ENCODE measurements at regions not wholly inside any gene's neighbourhood (a gene's known extent, or its start where the extent isn't known, plus 50 kb on each side); places are given as distances from the start of the nearest gene placed in this dataset.

DNA sequence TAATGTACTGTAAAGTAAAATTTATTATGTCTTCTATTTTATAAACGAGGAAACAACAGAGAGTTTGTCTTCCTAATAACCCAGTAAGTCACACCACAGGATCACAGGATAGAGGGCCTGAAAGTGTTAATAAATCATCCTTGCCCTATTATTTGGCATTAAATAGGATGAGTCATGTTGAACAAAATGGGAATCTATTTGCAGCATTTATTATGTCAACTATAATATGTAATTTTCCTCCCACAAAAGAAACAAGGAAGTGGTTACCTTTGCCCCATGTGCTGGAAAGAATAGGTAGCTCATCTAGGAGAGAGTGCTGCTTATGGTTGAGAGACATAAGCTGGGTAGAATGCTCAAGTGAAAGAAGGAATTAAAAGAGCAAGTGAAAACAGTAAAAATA is 237.6 kb upstream of the NDST3 start:
- Histone ChIP-seq H3K9me3 (ENCODE audit: control insufficient read depth, insufficient read depth, low read length) (no peaks in the 10 kb centered on the region), H3K27me3 (ENCODE audit: control insufficient read depth, insufficient read depth, low read length) (no peaks in the 10 kb centered on the region), H3K27ac (ENCODE audit: low read depth, low read length) (no peak overlapping the region), H3K4me1 (ENCODE audit: control insufficient read depth, insufficient read depth, low read length) (peaks cover 20% of the 10 kb centered on the region), H3K36me3 (ENCODE audit: control insufficient read depth, insufficient read depth, low read length) (no peaks in the 10 kb centered on the region), H3K4me3 (ENCODE audit: low read depth, low read length) (no peak overlapping the region), H3K9ac (ENCODE audit: low read depth, low read length) (no peak overlapping the region)

DNA sequence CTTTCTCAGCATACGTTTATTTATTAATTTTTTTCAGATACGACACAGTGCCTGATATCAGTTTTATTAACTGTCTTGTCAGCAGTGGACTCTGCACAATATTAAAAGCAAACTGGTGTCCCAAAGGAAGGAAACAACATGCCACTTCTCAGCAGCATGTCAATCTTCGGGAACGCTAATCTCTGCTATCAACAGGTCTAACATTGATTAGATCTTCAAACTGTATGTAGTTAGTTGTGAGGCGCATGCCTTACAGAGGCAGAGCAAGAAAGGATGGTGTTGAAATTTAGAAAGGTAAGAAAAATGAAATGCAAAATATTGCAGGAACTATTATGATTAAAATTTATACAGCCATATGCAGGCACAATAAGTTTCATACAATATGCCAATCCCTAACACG is 233.7 kb upstream of the NDST3 start:
- Histone ChIP-seq H3K27me3 (ENCODE audit: control insufficient read depth, insufficient read depth, low read length) (no peaks in the 10 kb centered on the region), H3K9ac (ENCODE audit: low read depth, low read length) (no peak overlapping the region), H3K27ac (ENCODE audit: low read depth, low read length) (no peak overlapping the region), H3K4me3 (ENCODE audit: low read depth, low read length) (no peak overlapping the region), H3K9me3 (ENCODE audit: control insufficient read depth, insufficient read depth, low read length) (no peaks in the 10 kb centered on the region), H3K36me3 (ENCODE audit: control insufficient read depth, insufficient read depth, low read length) (no peaks in the 10 kb centered on the region), H3K4me1 (ENCODE audit: control insufficient read depth, insufficient read depth, low read length) (peaks cover 28% of the 10 kb centered on the region)

DNA sequence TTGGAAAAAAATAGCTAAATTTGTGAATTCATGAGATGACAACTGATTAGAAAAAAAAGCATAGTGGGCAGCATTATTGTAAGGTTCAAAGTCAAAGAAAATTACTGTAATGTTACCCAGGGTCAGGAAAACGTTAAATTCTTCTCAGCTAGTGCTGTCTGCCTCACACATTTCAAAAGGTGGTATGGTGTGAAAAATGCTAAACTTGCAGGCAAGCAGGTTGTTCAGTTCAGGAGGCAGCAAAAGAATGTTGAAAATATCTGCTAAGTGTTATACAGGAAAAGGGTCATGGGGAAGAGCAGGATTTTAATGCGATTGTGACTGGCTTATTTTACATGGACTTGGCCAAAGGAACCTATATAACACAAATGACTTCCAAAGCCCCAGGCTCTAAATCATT is 232.5 kb upstream of the NDST3 start:
- H3K4me3 ChIP-seq (ENCODE audit: low read depth, low read length): no peak overlapping the region
- no peaks in the 10 kb centered on the region for H3K36me3 ChIP-seq (ENCODE audit: control insufficient read depth, insufficient read depth, low read length)
- H3K27me3 ChIP-seq (ENCODE audit: control insufficient read depth, insufficient read depth, low read length): no peaks in the 10 kb centered on the region
- no peak overlapping the region for H3K9ac ChIP-seq (ENCODE audit: low read depth, low read length)
- no peak overlapping the region for H3K27ac ChIP-seq (ENCODE audit: low read depth, low read length)
- H3K4me1 ChIP-seq (ENCODE audit: control insufficient read depth, insufficient read depth, low read length): peaks cover 28% of the 10 kb centered on the region
- no peaks in the 10 kb centered on the region for H3K9me3 ChIP-seq (ENCODE audit: control insufficient read depth, insufficient read depth, low read length)

DNA sequence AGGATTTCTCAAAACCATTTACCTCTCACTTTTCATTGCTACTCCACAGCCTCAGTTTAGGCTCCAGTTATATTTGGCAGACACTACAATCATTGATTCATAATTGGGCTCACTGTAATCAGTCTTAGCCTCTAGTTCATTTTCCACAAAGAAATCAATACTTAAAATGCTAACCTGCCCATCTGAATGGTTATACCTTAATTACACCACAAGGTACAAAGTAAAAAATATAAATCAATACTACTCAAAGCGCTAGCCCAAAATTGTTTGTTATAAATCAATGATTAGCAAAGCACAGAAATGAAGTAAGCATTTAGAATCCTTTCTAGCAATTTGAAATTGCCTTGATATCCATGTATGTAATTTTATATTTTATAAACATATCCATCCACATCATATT is 222.6 kb upstream of the NDST3 start:
- Histone ChIP-seq H3K27ac (ENCODE audit: low read depth, low read length) (no peak overlapping the region), H3K9me3 (ENCODE audit: control insufficient read depth, insufficient read depth, low read length) (no peaks in the 10 kb centered on the region), H3K27me3 (ENCODE audit: control insufficient read depth, insufficient read depth, low read length) (no peaks in the 10 kb centered on the region), H3K36me3 (ENCODE audit: control insufficient read depth, insufficient read depth, low read length) (no peaks in the 10 kb centered on the region), H3K9ac (ENCODE audit: low read depth, low read length) (no peak overlapping the region), H3K4me3 (ENCODE audit: low read depth, low read length) (no peak overlapping the region), H3K4me1 (ENCODE audit: control insufficient read depth, insufficient read depth, low read length) (peaks cover 26% of the 10 kb centered on the region)

DNA sequence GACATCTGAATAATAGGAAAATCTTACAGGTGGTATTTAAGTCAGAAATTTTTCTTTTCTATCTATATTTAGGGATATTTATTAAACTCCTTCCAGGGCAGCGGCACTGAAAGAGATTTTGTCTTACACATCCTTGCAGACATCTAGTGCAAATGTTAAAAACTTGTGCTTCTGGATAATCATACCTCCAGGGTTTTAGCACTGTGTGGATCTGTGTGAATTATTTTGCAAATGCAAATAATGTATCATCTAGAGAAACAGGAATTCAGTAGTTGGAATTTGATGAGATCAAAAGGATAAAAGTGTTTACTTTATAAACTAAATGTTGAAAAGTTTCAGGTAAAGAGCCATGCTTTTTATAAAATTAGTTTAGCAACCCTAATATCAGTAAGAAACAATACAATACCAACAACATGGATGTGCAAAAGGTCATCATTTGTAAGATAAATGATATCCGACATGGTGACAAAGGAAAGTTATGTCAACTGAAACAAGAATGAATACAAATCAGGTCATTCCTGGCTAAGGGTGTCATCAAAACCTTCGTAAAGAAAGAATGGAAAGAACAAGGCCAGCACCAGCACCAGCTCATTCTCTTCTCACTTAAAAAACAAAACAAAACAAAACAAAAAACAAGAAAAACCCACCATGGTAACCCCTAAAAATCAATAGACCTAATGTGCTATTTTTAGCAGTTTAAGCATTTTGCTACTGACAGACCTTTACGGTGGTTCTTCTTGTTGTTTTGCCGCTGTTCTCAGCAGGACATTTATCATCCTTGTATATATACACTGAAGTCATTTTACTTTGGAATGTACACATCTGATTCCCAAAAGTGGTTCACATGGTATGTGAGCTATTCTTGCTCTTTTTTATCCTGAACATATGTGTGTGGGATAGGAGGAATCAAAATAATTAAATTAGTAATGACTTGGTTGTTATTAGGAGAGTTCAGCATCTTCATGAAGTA is 219.7 kb upstream of the NDST3 start:
- no peaks in the 10 kb centered on the region for H3K9me3 ChIP-seq (ENCODE audit: control insufficient read depth, insufficient read depth, low read length)
- H3K36me3 ChIP-seq (ENCODE audit: control insufficient read depth, insufficient read depth, low read length): no peaks in the 10 kb centered on the region
- H3K4me1 ChIP-seq (ENCODE audit: control insufficient read depth, insufficient read depth, low read length): peaks cover 34% of the 10 kb centered on the region
- peak overlapping the region; percentile 3; the same call in 1 of the 2 replicates for H3K4me3 ChIP-seq (ENCODE audit: low read depth, low read length)
- no peak overlapping the region for H3K9ac ChIP-seq (ENCODE audit: low read depth, low read length)
- H3K27ac ChIP-seq (ENCODE audit: low read depth, low read length): no peak overlapping the region
- H3K27me3 ChIP-seq (ENCODE audit: control insufficient read depth, insufficient read depth, low read length): no peaks in the 10 kb centered on the region

DNA sequence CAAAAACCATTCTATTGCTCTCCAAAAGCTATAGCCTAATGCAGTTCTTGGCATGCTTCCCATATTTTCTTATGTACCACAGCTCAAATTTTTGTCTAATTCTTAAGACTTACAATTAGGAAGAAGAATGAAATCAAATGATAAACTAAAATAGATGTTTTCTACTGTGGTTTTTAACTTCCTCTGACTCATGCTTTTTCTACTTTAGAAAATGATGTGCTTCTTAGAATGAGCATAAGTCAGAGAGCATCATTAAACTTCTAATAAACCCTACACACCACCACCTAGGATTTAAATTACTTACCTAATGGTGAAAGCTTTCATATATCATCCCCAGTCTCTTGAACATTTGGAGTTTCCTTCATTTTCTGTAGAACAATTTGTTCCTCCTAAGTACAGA is 217.0 kb upstream of the NDST3 start:
- H3K4me1 ChIP-seq (ENCODE audit: control insufficient read depth, insufficient read depth, low read length): peaks cover 53% of the 10 kb centered on the region
- H3K27me3 ChIP-seq (ENCODE audit: control insufficient read depth, insufficient read depth, low read length): no peaks in the 10 kb centered on the region; the same call in 1 of the 2 replicates
- H3K9ac ChIP-seq (ENCODE audit: low read depth, low read length): no peak overlapping the region
- H3K4me3 ChIP-seq (ENCODE audit: low read depth, low read length): no peak overlapping the region
- H3K36me3 ChIP-seq (ENCODE audit: control insufficient read depth, insufficient read depth, low read length): no peaks in the 10 kb centered on the region
- no peak overlapping the region for H3K27ac ChIP-seq (ENCODE audit: low read depth, low read length)
- no peaks in the 10 kb centered on the region for H3K9me3 ChIP-seq (ENCODE audit: control insufficient read depth, insufficient read depth, low read length)

DNA sequence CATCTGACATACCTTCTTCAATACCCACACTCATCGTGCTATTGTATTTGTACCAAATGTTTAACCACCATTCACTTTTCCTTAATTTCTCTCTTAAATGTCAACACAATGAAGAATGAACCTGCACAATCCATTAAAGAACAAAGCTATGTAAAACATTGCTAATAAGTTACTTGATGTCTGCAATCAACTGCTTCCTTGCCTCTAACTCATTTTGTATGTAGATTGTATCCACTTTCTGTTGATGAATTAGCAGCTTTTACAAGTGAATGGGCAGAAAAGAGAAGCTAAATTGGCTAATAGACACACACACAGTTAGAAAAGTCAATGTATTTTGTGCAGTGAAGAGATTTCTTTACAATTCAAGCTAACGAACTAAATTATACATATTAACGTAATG is 212.5 kb upstream of the NDST3 start:
- Histone ChIP-seq H3K9ac (ENCODE audit: low read depth, low read length) (no peak overlapping the region), H3K36me3 (ENCODE audit: control insufficient read depth, insufficient read depth, low read length) (no peaks in the 10 kb centered on the region), H3K27me3 (ENCODE audit: control insufficient read depth, insufficient read depth, low read length) (no peaks in the 10 kb centered on the region; the same call in 1 of the 2 replicates), H3K9me3 (ENCODE audit: control insufficient read depth, insufficient read depth, low read length) (no peaks in the 10 kb centered on the region), H3K4me3 (ENCODE audit: low read depth, low read length) (no peak overlapping the region), H3K27ac (ENCODE audit: low read depth, low read length) (no peak overlapping the region), H3K4me1 (ENCODE audit: control insufficient read depth, insufficient read depth, low read length) (peaks cover 31% of the 10 kb centered on the region)

DNA sequence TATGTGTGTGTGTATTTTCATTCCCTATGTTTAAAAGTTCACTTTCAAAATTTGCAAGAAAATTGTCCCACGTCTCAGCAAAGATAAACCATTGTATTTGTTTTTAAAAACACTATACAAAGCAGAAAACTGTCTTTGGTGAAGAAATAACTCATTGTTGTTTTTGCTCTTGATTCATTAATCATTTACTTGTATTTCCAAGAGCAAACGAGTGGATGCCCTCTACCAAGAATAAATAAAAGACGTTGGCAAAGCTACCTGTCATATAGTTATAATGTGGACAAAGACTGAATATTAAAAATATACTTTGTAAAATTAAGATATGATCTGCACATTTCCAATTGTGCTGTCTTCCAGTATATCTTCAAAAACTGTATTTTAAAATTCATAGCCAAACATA is 210.9 kb upstream of the NDST3 start:
- Histone ChIP-seq H3K9ac (ENCODE audit: low read depth, low read length) (no peak overlapping the region), H3K27me3 (ENCODE audit: control insufficient read depth, insufficient read depth, low read length) (no peaks in the 10 kb centered on the region; the same call in 1 of the 2 replicates), H3K4me1 (ENCODE audit: control insufficient read depth, insufficient read depth, low read length) (peaks cover 29% of the 10 kb centered on the region), H3K4me3 (ENCODE audit: low read depth, low read length) (no peak overlapping the region), H3K36me3 (ENCODE audit: control insufficient read depth, insufficient read depth, low read length) (no peaks in the 10 kb centered on the region), H3K9me3 (ENCODE audit: control insufficient read depth, insufficient read depth, low read length) (no peaks in the 10 kb centered on the region), H3K27ac (ENCODE audit: low read depth, low read length) (no peak overlapping the region)

DNA sequence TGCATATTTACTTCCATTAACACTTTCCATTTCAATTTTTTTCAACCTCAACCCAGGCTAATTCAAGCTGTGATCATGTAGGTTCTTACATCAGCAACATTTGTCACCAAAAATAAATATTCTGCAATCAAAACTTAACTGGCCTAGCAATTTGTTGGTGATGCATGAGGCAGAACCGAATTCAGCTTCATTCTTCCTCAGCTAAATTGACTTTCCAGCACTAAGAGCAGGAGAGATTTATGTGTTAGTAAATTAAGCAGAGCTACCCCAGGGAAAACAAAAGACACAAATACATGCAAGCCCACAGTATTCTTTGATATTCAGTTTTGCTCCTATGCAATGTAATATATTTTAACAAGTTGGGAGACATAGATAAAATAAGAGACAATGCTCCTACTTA is 208.7 kb upstream of the NDST3 start:
- Histone ChIP-seq H3K4me1 (ENCODE audit: control insufficient read depth, insufficient read depth, low read length) (peaks cover 20% of the 10 kb centered on the region), H3K27me3 (ENCODE audit: control insufficient read depth, insufficient read depth, low read length) (no peaks in the 10 kb centered on the region), H3K27ac (ENCODE audit: low read depth, low read length) (no peak overlapping the region), H3K4me3 (ENCODE audit: low read depth, low read length) (no peak overlapping the region), H3K36me3 (ENCODE audit: control insufficient read depth, insufficient read depth, low read length) (no peaks in the 10 kb centered on the region), H3K9me3 (ENCODE audit: control insufficient read depth, insufficient read depth, low read length) (no peaks in the 10 kb centered on the region), H3K9ac (ENCODE audit: low read depth, low read length) (no peak overlapping the region)

DNA sequence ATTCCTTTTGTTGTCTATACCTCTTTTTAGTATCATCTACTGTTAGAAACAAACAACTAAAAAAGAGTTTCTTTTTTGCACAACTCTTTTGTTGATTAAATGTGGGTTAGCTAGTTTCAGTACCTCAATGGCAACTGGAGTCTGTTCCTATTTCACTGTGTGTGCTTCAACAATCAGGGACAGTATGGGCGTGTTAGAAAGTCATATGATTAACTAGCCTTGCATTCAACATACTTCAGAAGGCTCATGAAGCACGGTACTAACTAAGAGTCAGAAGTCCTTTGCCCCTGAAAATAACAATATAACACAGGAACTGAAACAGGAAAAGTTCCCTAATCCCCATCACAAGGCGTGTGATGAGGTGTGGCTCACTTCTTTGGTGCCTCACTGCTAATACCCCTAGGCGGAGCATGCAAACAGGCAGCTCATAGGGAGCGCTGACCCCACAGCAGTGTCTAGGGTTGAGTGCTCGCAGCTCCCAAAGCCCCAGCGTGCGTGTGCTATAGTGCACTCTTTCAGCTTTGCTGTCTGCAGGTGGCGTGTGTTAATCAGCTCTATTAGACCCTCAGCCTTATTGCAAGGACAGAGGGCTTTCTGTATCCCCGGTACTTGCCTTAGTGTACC is 203.1 kb upstream of the NDST3 start:
- Histone ChIP-seq H3K27me3 (ENCODE audit: control insufficient read depth, insufficient read depth, low read length) (no peaks in the 10 kb centered on the region), H3K4me3 (ENCODE audit: low read depth, low read length) (no peak overlapping the region), H3K4me1 (ENCODE audit: control insufficient read depth, insufficient read depth, low read length) (no peaks in the 10 kb centered on the region; the same call in 1 of the 2 replicates), H3K27ac (ENCODE audit: low read depth, low read length) (no peak overlapping the region), H3K9ac (ENCODE audit: low read depth, low read length) (no peak overlapping the region), H3K9me3 (ENCODE audit: control insufficient read depth, insufficient read depth, low read length) (no peaks in the 10 kb centered on the region), H3K36me3 (ENCODE audit: control insufficient read depth, insufficient read depth, low read length) (no peaks in the 10 kb centered on the region)

DNA sequence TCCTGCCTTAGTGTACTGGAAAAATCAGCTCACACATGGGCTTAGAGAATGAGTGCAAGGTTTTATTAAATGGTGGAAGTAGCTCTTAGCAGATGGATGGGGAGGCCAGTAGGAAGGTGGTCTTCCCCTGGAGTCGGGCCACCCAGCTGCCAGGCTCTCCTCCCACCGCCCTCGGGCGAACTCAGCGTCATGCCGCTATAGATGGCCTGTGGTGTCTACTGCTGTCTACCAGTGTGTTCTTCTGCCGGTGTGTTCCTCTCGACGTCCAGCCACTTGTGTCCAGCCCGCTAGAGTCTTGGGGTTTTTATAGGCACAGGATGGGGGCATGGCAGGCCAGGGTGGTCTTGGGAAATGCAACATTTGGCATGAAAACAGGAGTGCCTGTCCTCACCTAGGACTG is 198.7 kb upstream of the NDST3 start:
- no peaks in the 10 kb centered on the region for H3K27me3 ChIP-seq (ENCODE audit: control insufficient read depth, insufficient read depth, low read length)
- no peak overlapping the region for H3K9ac ChIP-seq (ENCODE audit: low read depth, low read length)
- H3K4me1 ChIP-seq (ENCODE audit: control insufficient read depth, insufficient read depth, low read length): no peaks in the 10 kb centered on the region
- H3K4me3 ChIP-seq (ENCODE audit: low read depth, low read length): no peak overlapping the region
- no peaks in the 10 kb centered on the region for H3K9me3 ChIP-seq (ENCODE audit: control insufficient read depth, insufficient read depth, low read length)
- no peak overlapping the region for H3K27ac ChIP-seq (ENCODE audit: low read depth, low read length)
- H3K36me3 ChIP-seq (ENCODE audit: control insufficient read depth, insufficient read depth, low read length): no peaks in the 10 kb centered on the region

Measured in HUES48 (cell line).